Activated naive CD8-positive, alpha-beta T cell treated with anti-CD3 and anti-CD28 coated beads, Interleukin-2, amount 10 ng/mL, durations not matched to agents 7 days and 5 days (primary cell): ENCODE measurements at regions not wholly inside any gene's neighbourhood (a gene's known extent, or its start where the extent isn't known, plus 50 kb on each side); places are given as distances from the start of the nearest gene placed in this dataset.

Experiments
- ATAC-seq: fragments of 150-1000 bp; cut with Tn5 transposase; one replicate; pipeline ENCODE4 v1.10.0; 2021; ENCODE audit warnings: low read depth, moderate library complexity
- POLR2A ChIA-PET: fragments of 350-600 bp; sonication (Branson Sonifier 250); formaldehyde crosslinking; loops from one replicate; lab custom pipeline; 2021; ENCODE audit warnings: antibody characterized with exemption; lab: Charles Lee
- DNase-seq: peaks from one replicate; pipeline ENCODE4 v3.0.0; 2021
- H3K27ac Mint-ChIP-seq: one replicate; pipeline ENCODE4 v1.8.0; 2022; ENCODE audit warnings: mild to moderate bottlenecking, mixed read lengths
- H3K27me3 Mint-ChIP-seq: one replicate; pipeline ENCODE4 v1.8.0; 2022; ENCODE audit warnings: mild to moderate bottlenecking, moderate library complexity, mixed read lengths
- H3K36me3 Mint-ChIP-seq: one replicate; pipeline ENCODE4 v1.8.0; 2021; ENCODE audit warnings: mild to moderate bottlenecking, mixed read lengths
- H3K4me1 Mint-ChIP-seq: one replicate; pipeline ENCODE4 v1.8.0; 2021; ENCODE audit warnings: mixed read lengths
- H3K4me3 Mint-ChIP-seq: one replicate; pipeline ENCODE4 v1.8.0; 2022; ENCODE audit warnings: mild to moderate bottlenecking, moderate library complexity, mixed read lengths
- H3K9me3 Mint-ChIP-seq: one replicate; pipeline ENCODE4 v1.8.0; 2021; ENCODE audit warnings: mixed read lengths

DNA sequence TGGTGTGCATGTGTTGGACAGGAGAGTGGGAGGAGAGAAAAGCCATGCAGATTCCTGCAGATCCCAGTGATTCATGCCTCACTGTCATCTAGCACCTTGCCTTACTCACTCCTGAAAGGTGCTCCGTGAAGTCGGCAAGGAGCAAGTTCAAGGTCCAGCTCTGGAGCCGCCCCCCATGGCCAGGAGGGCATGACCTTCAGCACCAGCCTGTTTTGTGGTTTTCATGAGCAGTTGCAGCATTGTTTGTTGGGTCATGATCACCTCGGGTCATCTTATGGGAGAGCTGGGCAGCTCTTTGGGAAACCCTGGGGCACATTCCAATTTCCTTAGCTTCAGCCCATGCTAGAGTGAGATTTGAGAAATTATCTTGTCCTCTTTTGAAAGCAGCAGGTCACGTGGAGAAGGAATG lies 137.5 kb upstream of the IRX3 start:
- H3K4me3 Mint-ChIP-seq = no peak overlapping the region
- H3K27ac Mint-ChIP-seq = no peak overlapping the region
- no peaks in the 10 kb centered on the region for H3K36me3 Mint-ChIP-seq
- H3K4me1 Mint-ChIP-seq = no peaks in the 10 kb centered on the region
- H3K27me3 Mint-ChIP-seq = peaks cover 4% of the 10 kb centered on the region
- ATAC-seq (no peak), DNase-seq (no peak)
- POLR2A ChIA-PET = no interaction called here
- no peaks in the 10 kb centered on the region for H3K9me3 Mint-ChIP-seq

DNA sequence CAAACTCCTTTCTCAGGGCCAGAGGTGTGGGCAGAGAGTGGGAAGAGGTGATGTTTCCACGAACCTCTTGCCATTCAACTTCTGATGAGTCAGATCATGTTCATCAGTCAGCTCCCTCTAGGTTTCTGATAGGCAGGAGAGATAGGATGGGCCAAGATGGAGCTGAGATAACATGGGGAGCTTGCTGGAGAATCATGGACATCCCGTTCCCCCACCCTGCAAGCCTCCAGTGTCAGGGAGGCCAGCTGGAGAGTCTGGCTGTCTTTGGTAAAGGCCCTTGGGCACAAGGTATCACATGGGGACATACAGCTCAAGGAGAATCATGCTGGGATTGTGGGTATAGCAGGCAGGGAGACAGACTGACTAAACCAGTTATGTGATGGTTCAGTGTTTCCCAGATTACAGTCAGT lies 136.0 kb upstream of the IRX3 start:
- Mint-ChIP-seq H3K27ac (no peak overlapping the region), H3K36me3 (no peaks in the 10 kb centered on the region), H3K27me3 (peaks cover 2% of the 10 kb centered on the region), H3K4me1 (no peaks in the 10 kb centered on the region), H3K4me3 (no peak overlapping the region), H3K9me3 (no peaks in the 10 kb centered on the region)
- DNase-seq = no peak
- POLR2A ChIA-PET = no interaction called here
- no peak for ATAC-seq

DNA sequence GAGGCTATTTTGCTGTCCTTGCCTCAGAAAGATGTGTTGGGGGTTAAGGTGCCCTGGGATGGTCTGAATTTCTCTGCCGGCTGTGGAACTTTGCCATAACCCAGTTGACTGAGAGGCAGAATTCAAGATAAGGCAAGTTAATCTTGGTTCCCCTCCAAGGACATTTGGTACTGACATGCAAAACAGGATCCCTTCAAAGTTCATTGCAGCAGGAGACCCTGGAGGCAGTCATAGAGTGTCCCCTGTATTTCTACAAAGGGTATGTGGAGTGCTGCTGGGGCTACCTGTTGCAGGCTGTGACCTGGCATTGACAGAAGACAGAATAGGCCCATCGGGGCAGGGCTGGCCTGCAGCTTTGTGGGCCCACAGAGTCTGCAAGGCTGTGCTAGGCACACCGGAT lies 135.6 kb upstream of the IRX3 start:
- DNase-seq (no peak), ATAC-seq (no peak)
- POLR2A ChIA-PET = no interaction called here
- H3K36me3 Mint-ChIP-seq = no peaks in the 10 kb centered on the region
- H3K4me1 Mint-ChIP-seq = no peaks in the 10 kb centered on the region
- H3K4me3 Mint-ChIP-seq = no peak overlapping the region
- H3K9me3 Mint-ChIP-seq = no peaks in the 10 kb centered on the region
- H3K27me3 Mint-ChIP-seq = peaks cover 2% of the 10 kb centered on the region
- H3K27ac Mint-ChIP-seq = no peak overlapping the region

DNA sequence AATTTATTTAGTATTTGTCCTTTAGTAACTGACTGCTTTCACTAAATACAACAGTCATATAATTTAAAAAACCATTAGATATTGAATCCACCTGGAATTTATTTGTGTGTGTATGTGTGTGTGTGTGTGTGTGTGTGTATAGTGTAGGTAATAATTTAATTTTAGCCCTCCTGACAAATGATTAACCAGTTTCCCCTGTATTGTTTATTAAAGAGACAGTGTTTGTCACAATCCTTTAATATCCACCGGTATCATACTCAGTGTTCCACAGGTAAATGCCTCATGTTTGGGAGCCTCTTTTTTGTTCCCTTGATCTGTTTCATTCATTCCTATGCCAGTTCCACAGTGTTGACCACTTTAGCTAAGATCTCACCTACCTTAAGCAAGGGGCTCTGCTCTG lies 134.6 kb upstream of the IRX3 start:
- Mint-ChIP-seq H3K36me3 (no peaks in the 10 kb centered on the region), H3K4me3 (no peak overlapping the region), H3K27ac (no peak overlapping the region), H3K9me3 (no peaks in the 10 kb centered on the region), H3K27me3 (no peaks in the 10 kb centered on the region), H3K4me1 (no peaks in the 10 kb centered on the region)
- ATAC-seq (no peak), DNase-seq (no peak)
- POLR2A ChIA-PET = no interaction called here

GRCh38 chr16:54418903-54419302 lies 132.3 kb upstream of the IRX3 start:
- DNase-seq = no peak

DNA sequence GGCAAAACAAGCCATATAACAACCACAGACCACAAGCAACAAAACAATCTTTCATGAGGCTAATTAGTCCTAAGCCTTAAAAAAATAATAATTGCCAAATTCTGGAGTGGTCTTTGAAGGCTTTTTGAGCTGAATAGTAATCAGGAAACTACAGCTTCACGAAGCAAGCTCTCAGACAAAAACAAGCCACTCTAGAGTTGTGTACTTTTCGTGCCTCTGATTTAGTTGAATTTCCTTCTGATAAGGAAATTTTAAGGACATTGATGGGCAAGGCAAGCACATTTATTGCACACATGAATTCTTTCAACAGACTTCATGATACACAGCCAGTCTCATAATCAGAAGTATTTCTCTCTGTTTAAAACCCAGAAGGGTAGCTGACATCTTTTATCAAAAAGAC lies 130.8 kb upstream of the IRX3 start:
- Mint-ChIP-seq H3K27ac (no peak overlapping the region), H3K27me3 (no peaks in the 10 kb centered on the region), H3K4me1 (no peaks in the 10 kb centered on the region), H3K4me3 (no peak overlapping the region), H3K9me3 (no peaks in the 10 kb centered on the region), H3K36me3 (no peaks in the 10 kb centered on the region)
- ATAC-seq (no peak), DNase-seq (no peak)
- POLR2A ChIA-PET = no interaction called here

More at GRCh38 chr16:54418903-54419302, 132.3 kb upstream of the IRX3 start:
- H3K4me3 Mint-ChIP-seq = no peak overlapping the region
- POLR2A ChIA-PET = no interaction called here
- no peak overlapping the region for H3K27ac Mint-ChIP-seq
- no peaks in the 10 kb centered on the region for H3K4me1 Mint-ChIP-seq
- H3K36me3 Mint-ChIP-seq = no peaks in the 10 kb centered on the region
- no peaks in the 10 kb centered on the region for H3K9me3 Mint-ChIP-seq
- ATAC-seq = no peak
- no peaks in the 10 kb centered on the region for H3K27me3 Mint-ChIP-seq

DNA sequence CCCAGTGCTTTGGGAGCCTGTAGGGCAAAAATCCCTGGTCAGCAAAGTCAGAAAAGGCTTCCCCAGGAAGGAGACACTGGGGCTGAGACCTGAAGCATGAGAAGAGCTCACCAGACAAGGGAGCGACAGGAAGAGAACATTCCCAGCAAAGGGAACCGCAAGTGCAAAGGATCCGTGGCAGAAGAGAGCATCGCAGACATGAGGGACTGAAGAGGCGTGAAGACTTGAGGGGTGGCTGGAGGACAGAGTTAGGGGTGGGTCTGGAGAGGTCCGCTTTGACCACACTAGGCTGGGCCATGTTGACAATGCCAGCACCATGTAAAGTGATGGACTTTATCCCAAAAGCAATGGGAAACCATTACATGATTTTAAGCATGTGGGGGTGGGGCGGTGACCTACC lies 128.1 kb upstream of the IRX3 start:
- DNase-seq (no peak), ATAC-seq (no peak)
- Mint-ChIP-seq H3K4me3 (no peak overlapping the region), H3K27ac (no peak overlapping the region), H3K4me1 (no peaks in the 10 kb centered on the region), H3K9me3 (no peaks in the 10 kb centered on the region), H3K36me3 (no peaks in the 10 kb centered on the region), H3K27me3 (peaks cover 2% of the 10 kb centered on the region)
- POLR2A ChIA-PET = no interaction called here

- DNase-seq (no peak), ATAC-seq (no peak)
- H3K27me3 Mint-ChIP-seq = peaks cover 2% of the 10 kb centered on the region
- H3K4me3 Mint-ChIP-seq = no peak overlapping the region
- POLR2A ChIA-PET = no interaction called here
- no peaks in the 10 kb centered on the region for H3K9me3 Mint-ChIP-seq
- H3K36me3 Mint-ChIP-seq = no peaks in the 10 kb centered on the region
- no peaks in the 10 kb centered on the region for H3K4me1 Mint-ChIP-seq
- no peak overlapping the region for H3K27ac Mint-ChIP-seq
Measured at GRCh38 chr16:54412777-54413455, 126.3 kb upstream of the IRX3 start.

- no peaks in the 10 kb centered on the region for H3K9me3 Mint-ChIP-seq
Measured at GRCh38 chr16:54412037-54412436, 125.5 kb upstream of the IRX3 start.

DNA sequence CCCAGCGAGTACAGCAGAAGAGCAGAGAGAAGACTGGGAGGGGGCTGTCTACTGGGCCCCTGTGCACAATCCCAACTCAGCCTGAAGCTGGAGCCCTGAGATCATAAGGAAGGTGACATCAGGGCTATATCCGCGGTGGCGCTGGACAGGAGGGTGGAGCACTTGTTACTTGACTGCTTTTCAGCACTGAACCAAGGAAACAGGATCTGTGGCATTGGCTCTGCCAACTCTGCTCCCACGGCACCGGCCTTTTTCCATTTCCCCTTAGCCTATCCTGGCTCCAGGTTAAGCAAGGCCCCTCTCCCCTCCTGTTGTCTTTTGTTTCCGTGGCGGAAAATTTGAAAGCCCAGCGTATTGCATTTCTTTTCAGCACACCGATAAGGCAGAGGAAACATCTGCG lies 125.0 kb upstream of the IRX3 start:
- H3K9me3 Mint-ChIP-seq = no peaks in the 10 kb centered on the region
- ATAC-seq (no peak), DNase-seq (no peak)
- peaks cover 2% of the 10 kb centered on the region for H3K27me3 Mint-ChIP-seq
- POLR2A ChIA-PET = no interaction called here
- no peak overlapping the region for H3K27ac Mint-ChIP-seq
- H3K4me3 Mint-ChIP-seq = no peak overlapping the region
- H3K36me3 Mint-ChIP-seq = no peaks in the 10 kb centered on the region
- no peaks in the 10 kb centered on the region for H3K4me1 Mint-ChIP-seq

More at GRCh38 chr16:54412037-54412436, 125.5 kb upstream of the IRX3 start:
- POLR2A ChIA-PET = no interaction called here
- Mint-ChIP-seq H3K27ac (no peak overlapping the region), H3K4me3 (no peak overlapping the region), H3K4me1 (no peaks in the 10 kb centered on the region), H3K36me3 (no peaks in the 10 kb centered on the region), H3K27me3 (peaks cover 2% of the 10 kb centered on the region)
- DNase-seq (no peak), ATAC-seq (no peak)

DNA sequence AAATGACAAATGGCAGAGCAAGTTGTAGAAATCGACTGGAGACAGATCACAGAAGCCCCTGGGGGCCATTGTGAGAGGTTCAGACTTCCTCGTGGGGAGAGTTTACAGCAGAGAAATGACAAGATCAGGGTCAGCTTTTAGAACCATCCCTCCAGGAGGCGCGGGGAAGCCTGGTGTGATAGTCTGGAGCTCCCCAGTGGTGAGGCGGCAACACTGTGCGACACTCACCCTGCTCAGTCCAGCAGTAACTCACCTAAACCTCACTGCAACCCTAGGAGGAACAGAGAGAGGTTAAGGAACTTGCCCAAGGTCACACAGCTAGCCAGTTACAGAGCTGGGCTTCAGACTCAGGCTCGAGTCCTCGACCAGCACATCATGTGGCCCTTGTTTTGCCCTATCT lies 123.4 kb upstream of the IRX3 start:
- Mint-ChIP-seq H3K9me3 (no peaks in the 10 kb centered on the region), H3K4me3 (no peak overlapping the region), H3K4me1 (no peaks in the 10 kb centered on the region), H3K36me3 (no peaks in the 10 kb centered on the region), H3K27ac (no peak overlapping the region), H3K27me3 (peaks cover 2% of the 10 kb centered on the region)
- ATAC-seq (no peak), DNase-seq (no peak)
- POLR2A ChIA-PET = no interaction called here

- DNase-seq (no peak), ATAC-seq (no peak)
- H3K36me3 Mint-ChIP-seq = no peaks in the 10 kb centered on the region
- H3K4me3 Mint-ChIP-seq = no peak overlapping the region
- H3K27ac Mint-ChIP-seq = no peak overlapping the region
- peaks cover 4% of the 10 kb centered on the region for H3K27me3 Mint-ChIP-seq
- POLR2A ChIA-PET = no interaction called here
- H3K4me1 Mint-ChIP-seq = no peaks in the 10 kb centered on the region
- H3K9me3 Mint-ChIP-seq = no peaks in the 10 kb centered on the region
Measured at GRCh38 chr16:54407596-54407995, 121.0 kb upstream of the IRX3 start.

DNA sequence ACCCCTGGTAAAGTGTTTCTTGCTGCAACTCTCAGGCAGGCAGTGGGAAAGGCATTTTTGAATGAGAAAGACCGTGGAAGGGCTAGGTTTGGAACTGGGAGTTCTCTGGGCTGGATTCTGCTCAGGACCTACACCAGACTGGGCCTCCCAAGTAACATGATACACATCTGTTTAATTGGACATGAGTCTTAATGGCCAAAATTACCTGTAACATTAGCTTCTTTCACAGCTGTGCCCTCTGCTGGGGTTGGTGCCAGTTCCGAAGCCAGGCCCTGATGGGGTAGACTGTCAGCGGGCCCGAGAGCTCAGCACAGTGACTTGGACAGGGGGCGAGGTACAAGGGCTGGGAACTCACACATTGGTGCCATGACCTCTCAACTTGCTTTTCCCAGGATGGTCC lies 118.9 kb upstream of the IRX3 start:
- no peak overlapping the region for H3K27ac Mint-ChIP-seq
- no peak for ATAC-seq
- peaks cover 2% of the 10 kb centered on the region for H3K27me3 Mint-ChIP-seq
- DNase-seq = no peak
- no peaks in the 10 kb centered on the region for H3K36me3 Mint-ChIP-seq
- POLR2A ChIA-PET = no interaction called here
- no peaks in the 10 kb centered on the region for H3K4me1 Mint-ChIP-seq
- no peak overlapping the region for H3K4me3 Mint-ChIP-seq
- H3K9me3 Mint-ChIP-seq = no peaks in the 10 kb centered on the region

DNA sequence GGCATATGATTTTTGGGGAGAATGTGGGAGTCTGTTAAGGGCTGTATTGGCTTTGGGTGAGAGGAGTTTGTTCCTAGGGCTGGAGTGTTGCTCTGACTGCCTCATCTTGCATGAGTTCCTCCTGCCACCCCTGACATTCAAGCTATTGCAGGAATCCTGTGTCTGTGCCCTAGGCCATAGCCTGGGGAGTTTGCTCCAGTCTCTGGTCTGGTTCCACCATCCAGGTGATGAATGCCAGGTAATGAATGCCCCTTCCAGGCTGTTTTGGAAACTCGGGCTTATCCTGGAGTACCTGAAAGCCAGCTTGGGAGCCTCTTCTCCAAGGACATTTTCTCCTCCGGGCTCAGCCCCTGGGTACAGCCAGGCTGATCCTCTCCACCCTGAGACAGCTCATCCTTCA lies 117.0 kb upstream of the IRX3 start:
- Mint-ChIP-seq H3K27ac (no peak overlapping the region), H3K4me1 (no peaks in the 10 kb centered on the region), H3K36me3 (no peaks in the 10 kb centered on the region), H3K9me3 (no peaks in the 10 kb centered on the region), H3K4me3 (no peak overlapping the region), H3K27me3 (peaks cover 2% of the 10 kb centered on the region)
- POLR2A ChIA-PET = no interaction called here
- no peak for ATAC-seq
- DNase-seq = no peak

GRCh38 chr16:54402873-54403272 lies 116.3 kb upstream of the IRX3 start:
- POLR2A ChIA-PET = no interaction called here
- H3K36me3 Mint-ChIP-seq = no peaks in the 10 kb centered on the region
- DNase-seq (no peak), ATAC-seq (no peak)
- no peaks in the 10 kb centered on the region for H3K4me1 Mint-ChIP-seq
- peaks cover 2% of the 10 kb centered on the region for H3K27me3 Mint-ChIP-seq
- H3K9me3 Mint-ChIP-seq = no peaks in the 10 kb centered on the region
- no peak overlapping the region for H3K4me3 Mint-ChIP-seq
- H3K27ac Mint-ChIP-seq = no peak overlapping the region
